Suprapubic skin (tissue), 4 donors: ENCODE measurements at regions not wholly inside any gene's neighbourhood (a gene's known extent, or its start where the extent isn't known, plus 50 kb on each side); places are given as distances from the start of the nearest gene placed in this dataset.

Experiments
- DNase-seq, 2 donors: peaks; one replicate each; pipeline ENCODE4 v3.0.0-alpha.2; 2019; ENCODE audit warnings: low spot score in 2 of 2
- H3K27ac ChIP-seq: fragments of 200-600 bp; sonication (generic); one replicate; pipeline ENCODE4 v1.5.1; 2019
- H3K27me3 ChIP-seq: fragments of 200-600 bp; sonication (generic); one replicate; pipeline ENCODE4 v1.5.1; 2019
- H3K36me3 ChIP-seq: fragments of 200-600 bp; sonication (generic); one replicate; pipeline ENCODE4 v1.5.1; 2019
- H3K4me1 ChIP-seq: fragments of 200-600 bp; sonication (generic); one replicate; pipeline ENCODE4 v1.5.1; 2019
- H3K4me3 ChIP-seq: fragments of 200-600 bp; sonication (generic); one replicate; pipeline ENCODE4 v1.5.1; 2019; ENCODE audit warnings: mild to moderate bottlenecking
- H3K9me3 ChIP-seq: fragments of 200-600 bp; sonication (generic); one replicate; pipeline ENCODE4 v1.5.1; 2019
- CTCF ChIP-seq, 2 donors: fragments of 200-600 bp in 1 of 2; fragments of 450-650 bp in 1 of 2; sonication (generic) in 1 of 2; IDR thresholded peaks; one replicate each; pipeline ENCODE4 v1.5.1; 2016 to 2019; ENCODE audit warnings: antibody characterized with exemption in 2 of 2, mild to moderate bottlenecking in 1 of 2, moderate library complexity in 1 of 2
- EP300 ChIP-seq: sonication (generic); formaldehyde crosslinking; IDR thresholded peaks from one replicate; pipeline ENCODE4 v1.6.1; 2017; ENCODE audit warnings: antibody characterized with exemption
- POLR2A ChIP-seq, 2 donors: fragments of 450-650 bp; IDR thresholded peaks; one replicate each; pipeline ENCODE4 v1.6.1; 2017; ENCODE audit warnings: antibody characterized with exemption in 2 of 2, mild to moderate bottlenecking in 2 of 2, moderate library complexity in 2 of 2
- POLR2AphosphoS5 ChIP-seq, 3 donors: sonication (generic); formaldehyde crosslinking; IDR thresholded peaks; one replicate each; pipeline ENCODE4 v1.6.1; 2017; ENCODE audit warnings: antibody characterized with exemption in 3 of 3
- WGBS: methylation state at CpG from one replicate; pipeline ENCODE4 v1.1.5; 2018; 5-methylcytosine and 5-hydroxymethylcytosine counted together

- 93% methylated on average over 2 of the region's 2 CpGs for WGBS
- Histone ChIP-seq H3K4me1 (peaks cover 10% of the 10 kb centered on the region), H3K27me3 (no peaks in the 10 kb centered on the region), H3K27ac (no peak overlapping the region), H3K9me3 (no peaks in the 10 kb centered on the region), H3K4me3 (no peak overlapping the region), H3K36me3 (no peaks in the 10 kb centered on the region)
- no peak for DNase-seq
- TF ChIP-seq EP300 (no peak), POLR2A (IDR thresholded peaks at IDR 0.05) (no peak), POLR2AphosphoS5 (IDR thresholded peaks at IDR 0.05) (no peak), CTCF (IDR thresholded peaks at IDR 0.05) (no peak)
Observed at GRCh38 chr3:66622756-66623457, 122.1 kb upstream of the LRIG1 start.

- no peak overlapping the region for H3K27ac ChIP-seq
- H3K27me3 ChIP-seq: no peaks in the 10 kb centered on the region
- H3K4me1 ChIP-seq: peaks cover 10% of the 10 kb centered on the region
- WGBS: 47% methylated on average over 5 of the region's 5 CpGs
- H3K4me3 ChIP-seq: no peak overlapping the region
- TF ChIP-seq POLR2AphosphoS5 (IDR thresholded peaks at IDR 0.05): no peak
- H3K36me3 ChIP-seq: no peaks in the 10 kb centered on the region
- DNase-seq: no peak
- H3K9me3 ChIP-seq: no peaks in the 10 kb centered on the region
Observed at GRCh38 chr3:66625505-66626216, 124.8 kb upstream of the LRIG1 start.

- TF ChIP-seq EP300 (no peak), POLR2A (IDR thresholded peaks at IDR 0.05) (no peak), POLR2AphosphoS5 (IDR thresholded peaks at IDR 0.05) (no peak), CTCF (IDR thresholded peaks at IDR 0.05) (no peak)
- peaks cover 10% of the 10 kb centered on the region for H3K4me1 ChIP-seq
- 58% methylated on average over 8 of the region's 8 CpGs for WGBS
- H3K36me3 ChIP-seq: no peaks in the 10 kb centered on the region
- no peak overlapping the region for H3K27ac ChIP-seq
- no peaks in the 10 kb centered on the region for H3K9me3 ChIP-seq
- H3K4me3 ChIP-seq: no peak overlapping the region
- DNase-seq: no peak
- H3K27me3 ChIP-seq: no peaks in the 10 kb centered on the region
Observed at GRCh38 chr3:66629150-66629981, 128.5 kb upstream of the LRIG1 start.

GRCh38 chr3:66629982-66630368 lies 129.2 kb upstream of the LRIG1 start:
- no peak for TF ChIP-seq POLR2A (IDR thresholded peaks at IDR 0.05)
- no peak for TF ChIP-seq EP300
- TF ChIP-seq CTCF (IDR thresholded peaks at IDR 0.05): no peak
- no peak for TF ChIP-seq POLR2AphosphoS5 (IDR thresholded peaks at IDR 0.05)
- H3K9me3 ChIP-seq: no peaks in the 10 kb centered on the region
- H3K27ac ChIP-seq: no peak overlapping the region
- no peak overlapping the region for H3K4me3 ChIP-seq
- no peaks in the 10 kb centered on the region for H3K36me3 ChIP-seq
- H3K27me3 ChIP-seq: no peaks in the 10 kb centered on the region
- H3K4me1 ChIP-seq: peaks cover 7% of the 10 kb centered on the region
- DNase-seq: no peak

- no peaks in the 10 kb centered on the region for H3K36me3 ChIP-seq
- H3K9me3 ChIP-seq: no peaks in the 10 kb centered on the region
- DNase-seq: no peak
- no peak overlapping the region for H3K27ac ChIP-seq
- H3K27me3 ChIP-seq: no peaks in the 10 kb centered on the region
- H3K4me3 ChIP-seq: no peak overlapping the region
- WGBS: 69% methylated on average over 6 of the region's 6 CpGs
- no peak for TF ChIP-seq POLR2A (IDR thresholded peaks at IDR 0.05)
- TF ChIP-seq EP300: no peak
- no peak for TF ChIP-seq CTCF (IDR thresholded peaks at IDR 0.05)
- TF ChIP-seq POLR2AphosphoS5 (IDR thresholded peaks at IDR 0.05): no peak
- H3K4me1 ChIP-seq: no peaks in the 10 kb centered on the region
Observed at GRCh38 chr3:66633402-66634381, 132.9 kb upstream of the LRIG1 start.
